Cerebellar nuclear complex (tissue), 1 donor: ENCODE measurements at regions not wholly inside any gene's neighbourhood (a gene's known extent, or its start where the extent isn't known, plus 50 kb on each side); places are given as distances from the start of the nearest gene placed in this dataset.
"Not testable (repeated sequence)": the region's sequence is repeated elsewhere in the genome, so short reads cannot be mapped to it uniquely, and the experiment has no call there.

Experiments
- DNase-seq, 2 experiments: peaks; one replicate each; lab custom pipeline; 2025; lab: John Stamatoyannopoulos, UW

DNA sequence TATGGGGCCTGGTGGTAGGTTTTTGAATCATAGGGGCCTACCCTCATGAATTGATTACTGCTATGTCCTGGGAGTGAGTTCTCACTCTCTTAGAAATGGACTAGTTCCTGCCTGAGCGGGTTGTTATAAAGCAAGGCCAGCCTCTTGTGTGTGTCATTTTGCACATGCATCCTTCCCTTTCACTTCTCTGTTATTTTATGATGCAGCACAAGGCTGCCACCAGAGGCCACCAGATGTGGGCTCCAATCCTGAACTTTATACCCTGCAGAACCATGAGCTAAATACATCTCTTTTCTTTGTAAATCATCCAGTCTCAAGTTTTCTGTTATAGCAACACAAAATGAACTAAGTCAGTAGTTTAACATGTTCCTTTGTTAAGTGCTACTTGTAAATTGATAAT lies 251.4 kb downstream of the BLID start:
- DNase-seq, result no peak

DNA sequence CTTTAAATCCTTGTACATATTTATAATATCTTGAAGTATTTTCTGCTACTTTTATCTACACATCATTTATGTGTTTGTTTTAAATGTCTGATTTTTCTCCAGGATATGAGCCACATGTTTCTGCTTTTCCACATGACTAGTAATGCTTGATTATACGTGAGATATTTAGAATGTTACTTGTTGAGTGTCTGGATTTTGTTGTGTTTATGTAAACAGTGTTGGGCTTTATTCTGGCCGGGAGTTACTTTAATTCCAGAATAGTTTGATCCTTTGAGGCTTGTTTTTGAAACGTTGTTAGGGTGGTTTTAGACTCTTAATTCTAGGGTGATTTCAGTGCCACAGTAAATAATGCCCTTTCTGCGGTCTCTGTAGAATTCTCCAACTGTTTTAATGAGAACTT lies 252.9 kb downstream of the BLID start:
- DNase-seq, result no peak

DNA sequence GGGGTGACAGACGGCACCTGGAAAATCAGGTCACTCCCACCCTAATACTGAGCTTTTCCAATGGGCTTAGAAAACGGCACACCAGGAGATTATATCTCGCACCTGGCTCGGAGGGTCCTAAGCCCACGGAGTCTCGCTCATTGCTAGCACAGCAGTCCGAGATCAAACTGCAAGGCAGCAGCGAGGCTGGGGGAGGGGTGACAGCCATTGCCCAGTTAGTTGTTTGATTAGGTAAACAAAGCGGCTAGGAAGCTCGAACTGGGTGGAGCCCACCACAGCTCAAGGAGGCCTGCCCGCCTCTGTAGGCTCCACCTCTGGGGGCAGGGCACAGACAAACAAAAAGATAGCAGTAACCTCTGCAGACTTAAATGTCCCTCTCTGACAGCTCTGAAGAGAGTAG lies 260.9 kb downstream of the BLID start:
- DNase-seq, result not testable (repeated sequence)

DNA sequence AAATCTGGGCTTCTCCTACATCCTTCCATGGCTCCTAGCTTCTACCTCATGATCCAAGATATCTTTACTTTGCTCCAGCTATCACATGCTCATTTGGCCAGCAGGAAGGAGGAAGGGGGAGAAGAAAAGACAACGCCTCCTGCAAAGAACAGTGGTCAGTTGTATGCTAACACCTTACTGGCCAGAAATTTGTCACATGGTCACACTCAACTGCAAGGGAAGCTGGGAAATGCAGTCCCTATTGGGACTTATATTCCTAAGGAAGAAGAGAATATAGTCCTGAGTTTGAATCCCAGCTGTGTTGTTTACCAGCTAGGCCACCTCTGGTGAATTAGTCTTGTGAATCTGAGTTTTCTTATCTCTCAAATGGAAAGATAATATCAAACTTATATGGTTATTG lies 272.0 kb downstream of the BLID start:
- no peak for DNase-seq

DNA sequence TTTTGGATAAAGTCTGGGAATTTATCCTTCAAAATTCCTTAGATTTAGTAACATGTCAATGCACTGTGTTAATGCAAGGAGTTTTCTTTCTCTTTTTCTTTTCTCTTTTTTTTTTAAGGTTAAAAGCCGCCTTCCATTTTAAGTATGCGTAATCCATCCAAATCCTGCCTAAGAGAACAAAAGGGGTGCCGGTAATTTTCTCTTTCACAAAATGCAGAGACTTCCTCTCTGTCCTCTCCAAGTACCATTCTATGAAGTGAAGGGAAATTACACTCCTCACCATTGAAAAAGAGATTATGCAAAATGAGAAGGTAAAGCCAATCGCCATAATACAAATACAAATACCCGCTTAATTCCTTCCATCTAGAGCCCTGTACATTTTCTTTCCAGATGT lies 273.8 kb downstream of the BLID start:
- DNase-seq, result no peak

DNA sequence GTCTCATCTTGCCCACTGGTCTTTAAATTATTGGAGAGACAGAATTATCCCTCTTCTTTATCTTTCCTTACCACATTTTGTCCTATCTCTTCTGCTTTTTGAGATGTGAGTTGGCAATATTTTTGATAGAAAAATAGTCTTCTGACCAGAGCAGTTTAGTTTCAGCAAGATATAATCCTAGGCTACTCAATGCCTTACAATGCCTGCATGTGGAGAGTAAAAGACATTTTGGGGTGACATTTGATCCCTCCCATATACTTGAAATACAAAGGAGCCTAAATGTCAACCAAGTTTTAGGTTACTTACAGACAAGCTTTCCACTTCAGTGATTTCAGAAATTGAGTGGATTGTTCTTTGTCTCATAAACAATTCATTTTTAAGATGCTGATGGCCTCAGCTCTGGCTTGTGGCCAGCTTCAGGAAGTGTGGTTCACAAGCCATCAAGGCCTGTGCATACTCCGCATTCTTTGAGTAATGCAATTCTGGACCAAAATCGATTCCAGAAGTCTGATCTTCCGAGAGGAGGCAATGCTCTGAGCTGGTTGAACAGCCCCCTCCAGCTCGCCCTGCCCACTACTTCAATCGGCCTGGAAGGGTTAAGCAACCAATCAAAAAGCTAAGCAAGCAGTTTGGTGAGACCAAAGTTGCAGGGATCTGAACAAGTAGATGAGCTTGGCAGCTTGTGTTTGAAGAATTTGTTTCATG lies 274.4 kb downstream of the BLID start:
- no peak for DNase-seq

DNA sequence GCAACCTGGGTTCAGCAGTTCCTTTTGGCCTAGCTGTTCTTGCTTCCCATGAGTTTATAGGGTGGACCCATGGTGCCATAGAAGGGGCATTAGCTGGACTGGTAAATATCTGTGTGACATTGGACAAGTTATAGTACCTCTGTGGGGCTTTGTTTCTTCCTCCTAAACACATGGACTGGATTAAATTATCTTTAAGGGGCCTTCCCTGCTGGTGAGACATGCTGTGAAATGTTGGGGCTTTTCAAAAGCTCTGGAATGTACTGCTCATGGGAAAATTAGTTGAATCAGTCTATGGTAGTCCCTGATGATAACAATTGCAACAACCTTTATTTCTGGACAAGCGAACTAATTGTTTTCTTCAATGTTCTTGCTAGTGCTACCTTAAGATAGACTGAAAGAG lies 276.2 kb downstream of the BLID start:
- no peak for DNase-seq

DNA sequence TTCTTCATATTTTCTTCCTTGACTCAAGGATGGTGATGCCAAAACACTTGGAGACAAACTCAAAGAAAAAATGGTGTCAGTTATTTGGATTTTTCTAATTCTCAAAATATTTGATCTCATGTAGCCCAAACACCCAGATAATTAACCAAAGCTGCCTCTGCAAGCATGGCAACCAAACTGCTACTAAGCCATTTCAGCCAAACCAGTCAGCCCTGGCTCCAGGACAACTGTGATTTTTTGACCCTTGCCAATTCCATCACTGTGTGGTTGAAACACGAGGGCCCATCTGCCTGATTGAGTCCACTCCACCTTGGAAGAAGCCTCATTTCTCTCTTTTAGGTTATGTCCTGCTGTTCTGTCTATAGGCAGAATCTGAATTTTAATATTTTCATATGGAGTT lies 277.4 kb downstream of the BLID start:
- no peak for DNase-seq

DNA sequence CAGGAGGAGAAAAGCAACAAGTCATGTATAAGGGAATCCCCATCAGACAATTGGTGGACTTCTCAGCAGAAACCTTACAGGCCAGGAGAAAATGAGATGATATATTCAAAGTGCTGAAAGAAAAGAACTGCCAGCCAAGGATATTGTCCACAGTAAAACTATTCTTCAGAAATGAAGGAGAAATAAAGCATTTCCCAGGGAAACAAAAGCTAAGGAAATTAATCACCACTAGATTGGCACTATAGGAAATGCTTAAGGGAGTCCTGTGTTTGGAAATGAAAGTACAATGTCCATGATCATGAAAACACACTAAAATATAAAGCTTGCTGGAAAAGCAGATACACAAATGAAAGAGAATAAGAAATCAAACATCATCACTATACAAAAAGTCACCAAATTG lies 282.0 kb downstream of the BLID start:
- no peak for DNase-seq

DNA sequence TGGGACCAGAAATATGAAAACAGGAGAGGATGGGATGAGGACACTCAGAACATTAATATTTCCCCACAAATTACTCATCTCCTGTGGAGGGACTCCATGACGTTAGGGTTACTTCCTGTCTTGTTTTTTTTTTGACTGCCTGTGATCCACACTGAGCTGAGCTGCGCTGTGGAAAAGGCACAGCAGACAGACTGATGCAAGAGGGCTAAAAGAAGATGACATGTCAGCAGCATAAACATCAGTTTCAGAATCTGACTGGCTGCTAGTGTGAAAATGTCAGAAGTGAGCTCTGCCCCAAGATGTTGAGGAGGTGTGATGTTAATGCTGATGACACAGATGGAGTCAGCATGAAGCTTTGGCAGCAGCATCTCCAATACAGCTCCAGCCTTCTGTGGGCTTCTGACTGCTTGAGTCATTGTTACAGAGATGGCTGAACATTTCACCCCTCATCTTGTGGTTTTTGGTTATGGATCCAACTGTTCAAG lies 286.8 kb downstream of the BLID start:
- DNase-seq, result no peak

DNA sequence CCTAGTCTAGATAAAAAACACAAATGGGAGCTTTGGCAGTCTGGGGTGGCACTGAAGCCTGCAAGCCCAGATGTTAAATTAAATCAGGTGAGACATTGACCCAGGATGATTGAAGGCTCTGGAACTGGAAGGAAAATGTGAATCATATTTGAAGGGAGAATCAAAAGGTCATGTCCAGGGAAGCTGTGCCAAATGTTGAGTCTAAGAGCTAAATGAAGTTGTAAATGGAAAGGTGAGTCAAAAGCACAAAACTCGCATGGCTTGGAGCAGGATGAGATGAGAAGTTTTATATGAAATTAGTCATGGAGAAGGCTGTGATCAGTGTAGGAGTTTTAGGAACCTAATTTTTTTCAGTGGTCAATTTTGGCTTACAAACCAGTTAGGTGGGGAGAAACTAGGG lies 301.1 kb downstream of the BLID start:
- DNase-seq, result no peak

DNA sequence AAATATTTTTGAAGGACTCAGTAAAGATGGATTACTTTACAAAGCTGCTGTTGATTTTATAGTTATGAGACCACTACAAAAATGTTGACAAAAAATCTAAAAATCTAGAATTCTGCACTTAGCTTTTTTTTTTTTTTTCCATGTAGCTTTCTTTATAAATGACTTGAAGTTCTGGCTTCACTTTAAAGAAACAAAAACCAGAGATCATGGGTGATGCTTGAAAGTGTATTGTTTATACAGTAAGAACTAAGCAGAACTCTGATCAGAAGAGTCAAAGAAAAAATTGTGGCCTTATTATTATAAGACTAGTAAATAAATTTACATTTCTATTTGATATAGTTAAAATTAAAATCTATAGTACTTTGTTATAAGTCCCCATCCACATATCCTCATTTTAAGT lies 301.7 kb downstream of the BLID start:
- no peak for DNase-seq

DNA sequence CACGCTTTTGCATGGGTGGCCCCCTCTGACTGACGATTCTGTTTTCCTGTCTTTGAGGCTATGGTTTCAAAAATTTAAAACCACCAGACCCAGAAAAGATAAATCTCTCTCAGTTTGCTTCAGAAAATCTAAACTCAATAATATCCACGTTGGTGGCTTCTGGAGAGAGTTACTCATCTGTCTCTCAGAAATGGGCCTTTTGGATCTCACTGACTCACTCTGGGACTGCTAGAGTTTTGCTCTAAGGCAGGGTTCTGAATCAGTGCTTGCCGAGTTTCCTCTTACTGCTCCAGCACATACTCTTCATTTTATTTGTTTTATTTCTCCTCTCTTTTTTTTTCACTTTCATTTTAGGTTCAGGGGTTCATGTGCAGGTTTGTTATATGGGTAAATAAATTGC lies 305.7 kb downstream of the BLID start:
- DNase-seq, result no peak

DNA sequence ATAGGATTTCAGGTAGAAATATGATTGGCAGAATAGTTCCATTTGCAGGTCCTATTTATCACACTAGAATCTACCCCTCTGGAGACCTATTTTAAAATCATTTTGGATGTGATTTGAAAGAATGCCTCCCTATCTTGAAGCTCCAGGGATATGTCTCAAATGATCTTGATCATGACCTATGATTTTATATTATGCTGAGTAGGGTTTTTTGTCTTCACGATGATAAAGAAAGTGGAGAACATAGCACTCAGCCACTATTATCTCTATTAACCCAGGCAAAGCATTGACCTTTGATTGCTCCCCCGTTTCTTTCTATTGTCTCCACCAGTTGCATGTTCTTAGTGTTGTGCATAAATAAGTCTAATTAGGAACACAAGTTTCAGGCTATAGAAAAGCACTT lies 307.9 kb downstream of the BLID start:
- no peak for DNase-seq

DNA sequence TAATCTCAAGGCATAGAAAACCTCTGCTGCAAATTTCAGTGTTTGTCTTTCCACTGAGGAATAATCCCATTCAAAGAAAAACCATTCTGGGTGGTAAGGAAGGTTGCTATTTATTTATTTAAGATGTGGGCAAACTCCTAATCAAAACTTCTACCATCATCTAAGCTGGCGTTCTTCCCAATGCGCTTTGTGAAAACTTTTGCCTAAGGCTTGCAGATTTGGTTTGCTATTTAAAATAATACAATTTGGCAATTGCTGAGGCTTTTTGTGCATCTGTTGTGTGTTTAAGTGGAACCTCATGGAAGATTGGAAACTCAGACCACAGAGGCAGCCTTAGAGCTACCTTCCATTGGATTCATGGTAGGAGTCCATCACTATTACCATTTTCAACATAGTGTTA lies 309.0 kb downstream of the BLID start:
- no peak for DNase-seq

DNA sequence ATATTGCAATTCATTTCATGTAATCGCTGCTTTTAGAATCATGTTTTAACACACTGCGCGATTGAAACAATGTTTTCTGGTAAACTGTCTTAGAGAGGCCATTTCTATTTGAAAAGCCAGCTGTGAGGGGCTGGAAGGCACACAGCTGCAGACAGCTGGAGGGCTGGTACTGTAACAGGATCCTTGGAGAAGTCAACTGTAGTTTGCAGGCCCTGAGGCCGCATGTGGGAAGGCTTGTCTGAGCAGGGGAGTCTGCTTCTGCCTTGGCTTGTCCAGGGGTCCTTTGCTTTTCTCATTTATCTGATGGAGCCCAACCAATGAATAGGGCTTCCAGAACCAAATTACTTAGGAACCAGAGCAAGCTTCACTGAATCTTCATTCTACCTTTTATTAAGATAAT lies 313.5 kb downstream of the BLID start:
- no peak for DNase-seq

DNA sequence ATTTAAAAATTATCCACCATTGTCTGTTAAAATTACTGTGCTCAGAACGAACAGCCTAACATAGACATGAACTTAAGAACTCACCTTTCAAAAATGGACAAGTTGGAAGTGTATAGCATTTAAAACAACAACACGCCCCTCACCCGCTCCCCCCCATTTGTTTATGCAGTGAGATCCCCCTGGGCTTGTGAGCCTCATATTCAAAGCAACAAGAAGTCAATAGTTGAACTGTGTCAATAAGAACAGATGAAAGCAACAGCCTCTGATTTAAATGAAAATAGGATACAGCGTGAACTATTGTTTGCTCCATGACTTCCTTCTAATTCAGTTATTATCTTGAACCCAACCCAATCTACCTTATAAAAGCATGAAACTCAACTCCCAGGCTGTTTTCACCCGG lies 314.2 kb downstream of the BLID start:
- no peak for DNase-seq

DNA sequence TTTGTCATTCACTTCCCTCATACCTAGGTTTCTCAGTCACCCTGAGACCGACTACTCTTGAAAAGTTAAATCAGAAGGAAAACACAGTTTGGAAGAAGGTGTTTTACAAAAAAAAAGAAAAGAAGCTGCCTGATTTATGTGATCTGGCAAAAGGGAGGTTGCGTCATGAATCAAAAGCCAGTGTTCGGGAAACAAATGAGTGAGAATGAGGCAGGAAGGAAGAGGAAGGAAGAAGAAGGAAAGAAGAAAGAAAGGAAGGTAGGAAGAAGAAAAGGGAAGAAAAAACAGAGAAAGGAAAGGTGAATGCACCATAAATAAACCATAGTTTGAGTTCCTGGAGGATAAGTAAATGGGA lies 314.6 kb downstream of the BLID start:
- DNase-seq, result no peak

DNA sequence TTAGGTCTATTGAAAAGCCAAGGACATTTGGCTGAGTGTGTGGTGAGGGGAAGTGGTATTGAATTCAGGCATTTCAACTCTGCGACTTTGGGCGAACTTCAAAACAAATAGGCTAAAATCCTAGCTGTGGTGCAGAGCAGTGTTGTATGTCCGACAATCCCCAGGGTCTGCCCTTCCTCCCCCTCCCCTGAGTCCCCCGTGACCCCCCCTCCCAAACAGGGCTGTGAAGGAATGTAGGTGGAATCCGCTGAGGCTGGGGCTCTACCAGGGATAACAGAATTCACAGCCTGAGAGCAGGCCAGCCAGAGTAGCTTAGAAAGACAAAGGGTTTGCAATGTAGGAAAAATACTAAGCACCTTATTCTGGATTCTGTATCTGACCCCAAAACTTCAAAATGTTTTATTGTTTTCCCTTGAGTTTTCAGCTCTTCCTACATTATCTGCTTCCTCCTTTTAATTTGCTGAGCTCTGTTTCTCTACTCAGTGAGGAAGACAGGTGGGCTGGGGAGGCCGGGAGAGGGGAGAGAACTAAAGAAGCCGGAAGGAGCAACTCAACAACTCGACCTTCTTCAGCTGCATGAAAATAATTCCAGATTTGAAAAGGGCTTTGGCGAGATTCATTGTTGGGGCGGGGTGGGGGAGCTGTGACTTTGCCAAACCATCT lies 315.2 kb downstream of the BLID start:
- no peak for DNase-seq

DNA sequence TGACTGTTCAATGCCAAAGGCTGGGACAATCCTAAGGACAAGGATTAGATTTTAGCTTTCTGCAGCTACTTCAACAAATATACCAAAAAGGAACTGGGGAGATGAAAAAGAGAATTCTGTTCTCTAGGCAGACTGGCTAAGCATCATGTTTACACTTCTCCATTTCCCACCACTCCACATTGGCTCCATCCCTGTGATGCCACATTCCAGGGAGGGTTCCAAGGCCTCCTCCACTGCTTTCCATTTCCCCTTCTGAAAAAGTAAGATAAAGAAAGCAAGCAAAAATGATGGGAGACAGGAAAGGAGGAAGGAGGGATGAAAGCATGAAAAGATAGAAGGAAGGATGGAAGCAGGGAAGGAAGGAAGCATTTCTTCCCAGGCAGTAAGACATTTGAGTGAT lies 315.8 kb downstream of the BLID start:
- DNase-seq, result no peak

DNA sequence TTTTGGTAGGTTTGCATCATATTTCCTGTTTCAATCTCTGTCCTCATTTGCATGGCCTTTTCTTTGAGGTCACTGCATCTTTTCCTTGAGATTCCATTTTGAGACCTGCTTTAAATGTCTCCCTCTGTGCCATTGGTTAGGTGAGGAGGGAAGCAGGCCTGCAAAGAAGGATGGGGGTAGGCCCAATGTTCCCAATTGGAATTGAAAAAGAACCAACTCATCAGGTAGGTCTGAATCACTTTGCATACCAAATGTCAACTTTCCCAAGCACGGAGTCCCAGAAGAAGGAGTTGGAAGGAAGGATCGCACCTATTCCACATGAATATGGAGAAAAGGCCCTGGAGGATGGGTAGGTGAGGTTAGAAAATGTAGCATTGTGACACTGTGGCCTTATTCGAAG lies 318.5 kb downstream of the BLID start:
- DNase-seq, result no peak

DNA sequence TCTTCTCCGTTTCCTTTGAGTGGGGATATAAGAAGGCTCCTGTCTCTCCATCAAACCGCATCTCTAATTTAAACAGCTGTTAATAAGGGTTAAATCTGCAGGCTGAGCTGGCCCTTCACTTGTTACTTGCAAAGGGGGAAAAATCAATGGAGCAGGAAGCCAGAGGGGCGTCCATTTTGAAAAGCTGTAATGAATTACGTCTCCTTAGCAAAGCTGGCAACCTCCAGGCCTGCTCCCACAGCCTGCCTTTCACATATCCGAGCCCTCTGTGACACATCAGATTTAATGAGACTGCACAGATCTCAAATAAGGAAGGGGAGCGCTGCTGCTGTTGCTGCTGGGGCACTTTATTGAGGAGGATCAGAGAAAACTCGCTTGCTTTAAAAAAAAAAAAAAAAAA lies 320.8 kb downstream of the BLID start:
- DNase-seq, result no peak

DNA sequence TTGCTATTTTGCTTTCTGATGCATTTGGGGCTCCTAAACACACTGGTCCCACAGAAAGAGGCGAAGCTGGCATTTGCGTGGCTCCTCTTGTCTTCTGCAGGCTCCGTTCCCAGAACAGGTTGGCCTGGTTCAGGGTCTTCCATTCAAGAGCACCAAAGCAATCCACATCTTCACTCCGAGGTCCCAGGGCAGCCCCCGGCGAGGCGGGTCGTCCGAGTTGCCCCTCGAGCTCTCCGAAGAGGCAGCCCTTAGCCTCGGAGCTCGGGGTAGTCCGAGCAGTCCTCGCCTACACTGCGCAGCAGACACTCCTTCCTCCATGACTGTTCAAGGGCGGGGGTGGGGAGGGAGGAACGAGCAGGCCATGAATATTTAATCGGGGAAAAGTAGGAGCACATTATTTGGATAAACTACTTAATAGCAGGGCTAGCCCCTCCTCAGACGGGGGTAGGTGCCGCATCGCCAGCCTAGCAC lies 321.3 kb downstream of the BLID start:
- DNase-seq, result no peak

DNA sequence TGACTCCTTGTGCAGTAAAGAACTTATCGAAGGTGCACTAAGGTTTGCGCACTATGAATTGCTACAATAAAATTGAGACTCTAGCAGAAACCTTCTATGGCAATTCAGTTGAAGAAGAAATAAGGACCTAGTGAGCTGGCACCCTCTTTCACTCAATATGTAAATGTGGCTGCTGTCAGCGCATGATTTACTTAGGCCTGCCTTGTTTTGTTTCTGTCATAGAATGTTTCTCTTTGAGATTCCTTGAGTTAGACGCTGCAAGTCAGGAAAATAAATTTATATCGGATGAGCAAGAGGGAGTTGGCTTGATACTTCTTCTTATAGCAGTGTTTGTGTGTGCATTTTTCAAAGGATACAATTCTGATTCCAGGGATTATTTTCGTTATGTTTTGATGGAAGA lies 322.1 kb downstream of the BLID start:
- DNase-seq, result no peak
